HEK293T (cell line): ENCODE measurements at regions not wholly inside any gene's neighbourhood (a gene's known extent, or its start where the extent isn't known, plus 50 kb on each side); places are given as distances from the start of the nearest gene placed in this dataset.

Source experiments
- ARNT ChIP-seq: fragments of 450-650 bp; IDR thresholded peaks from 2 replicates; pipeline ENCODE4 v1.6.1; 2017; ENCODE audit warnings: mild to moderate bottlenecking
- ELF4 ChIP-seq: fragments of 450-650 bp; IDR thresholded peaks from 2 replicates; pipeline ENCODE4 v1.6.1; 2017; ENCODE audit warnings: antibody characterized with exemption
- FOXA1 ChIP-seq: fragments of 450-650 bp; IDR thresholded peaks from 2 replicates; pipeline ENCODE4 v1.6.1; 2016; ENCODE audit warnings: mild to moderate bottlenecking
- FOXK2 ChIP-seq: fragments of 450-650 bp; IDR thresholded peaks from 2 replicates; pipeline ENCODE4 v1.6.1; 2016; ENCODE audit warnings: mild to moderate bottlenecking
- NFRKB ChIP-seq: fragments of 450-650 bp; IDR thresholded peaks from 2 replicates; pipeline ENCODE4 v1.6.1; 2016; ENCODE audit warnings: mild to moderate bottlenecking, moderate library complexity
- SP1 ChIP-seq: fragments of 450-650 bp; IDR thresholded peaks from 2 replicates; pipeline ENCODE4 v1.6.1; 2017

- TF ChIP-seq NFRKB: no peak
- no peak for TF ChIP-seq FOXK2
- no peak for TF ChIP-seq SP1
- no peak for TF ChIP-seq ARNT
- no peak for TF ChIP-seq ELF4
- no peak for TF ChIP-seq FOXA1
Observed at GRCh38 chr2:84290537-84290936, 168.5 kb downstream of the SUCLG1 start.
